CD4-positive, alpha-beta T cell (primary cell): ENCODE measurements at regions not wholly inside any gene's neighbourhood (a gene's known extent, or its start where the extent isn't known, plus 50 kb on each side); places are given as distances from the start of the nearest gene placed in this dataset.

ENCODE experiments used
- ATAC-seq: fragments of 200-7000 bp; cut with Tn5 transposase; one replicate; pipeline ENCODE4 v1.10.0; 2022; ENCODE audit warnings: mild to moderate bottlenecking; ENCODE audit not compliant: poor library complexity
- CTCF ChIA-PET: fragments of 350-600 bp; sonication (Branson Sonifier 250); formaldehyde crosslinking; loops from one replicate; lab custom pipeline; 2021; ENCODE audit warnings: antibody characterized with exemption, inconsistent platforms; lab: Charles Lee
- POLR2A ChIA-PET: fragments of 350-600 bp; sonication (Branson Sonifier 250); formaldehyde crosslinking; loops from one replicate; lab custom pipeline; 2021; ENCODE audit warnings: antibody characterized with exemption, inconsistent platforms; lab: Charles Lee
- DNase-seq, 14 experiments: peaks; one replicate each; pipeline ENCODE4 v3.0.0-alpha.2; 2013 to 2020; ENCODE audit warnings: mixed read lengths in 2 of 14
- H3K27ac ChIP-seq, 2 donors: one replicate each; pipeline versions ENCODE4 v1.5.1 to v1.7.0; 2013; ENCODE audit warnings: low read length in 2 of 2, low read depth in 1 of 2, mild to moderate bottlenecking in 1 of 2
- H3K27me3 ChIP-seq, 2 experiments: 1 replicate in 1 of 2; 2 replicates in 1 of 2; pipeline versions ENCODE4 v1.6.1 to v1.7.0; 2013; ENCODE audit warnings: low read length in 2 of 2, control low read depth in 1 of 2, mild to moderate bottlenecking in 1 of 2, moderate library complexity in 1 of 2; ENCODE audit not compliant: insufficient read depth in 2 of 2, control insufficient read depth in 1 of 2
- H3K36me3 ChIP-seq: one replicate; pipeline ENCODE4 v1.6.1; 2013; ENCODE audit warnings: low read length, control low read depth; ENCODE audit not compliant: insufficient read depth
- H3K4me1 ChIP-seq: one replicate; pipeline ENCODE4 v1.6.1; 2013; ENCODE audit warnings: low read length, control low read depth; ENCODE audit not compliant: insufficient read depth
- H3K4me3 ChIP-seq: one replicate; pipeline ENCODE4 v1.5.1; 2013; ENCODE audit warnings: mild to moderate bottlenecking, low read length, moderate library complexity
- H3K9me3 ChIP-seq, 2 experiments: 1 replicate in 1 of 2; 2 replicates in 1 of 2; pipeline versions ENCODE4 v1.6.1 to v1.7.0; 2013; ENCODE audit warnings: low read length in 2 of 2, mild to moderate bottlenecking in 2 of 2, control low read depth in 1 of 2, moderate library complexity in 1 of 2; ENCODE audit not compliant: control insufficient read depth in 1 of 2, insufficient read depth in 1 of 2
- H3K27ac Mint-ChIP-seq: one replicate; pipeline ENCODE4 v1.8.0; 2020; ENCODE audit warnings: mixed read lengths
- H3K27me3 Mint-ChIP-seq: one replicate; pipeline ENCODE4 v1.8.0; 2021; ENCODE audit warnings: mixed read lengths
- H3K36me3 Mint-ChIP-seq: one replicate; pipeline ENCODE4 v1.8.0; 2021; ENCODE audit warnings: low read depth, mixed read lengths
- H3K4me1 Mint-ChIP-seq: one replicate; pipeline ENCODE4 v1.8.0; 2021; ENCODE audit warnings: low read depth, mixed read lengths
- H3K4me3 Mint-ChIP-seq: one replicate; pipeline ENCODE4 v1.8.0; 2020; ENCODE audit warnings: mild to moderate bottlenecking, mixed read lengths
- H3K9me3 Mint-ChIP-seq: one replicate; pipeline ENCODE4 v1.8.0; 2020; ENCODE audit warnings: mixed read lengths
- intact Hi-C, 2 experiments: fragments of 100-400 bp; cut with DNase I in 1 of 2; cut with micrococcal nuclease in 1 of 2; formaldehyde crosslinking; loops; one replicate each; pipeline versions ENCODE4 v1.15.1 to v1.9.0; 2023 to 2025; cut with DNase I, micrococcal nuclease
- TF ChIP-seq, protein P1 (sequence below): fragments of 200-600 bp; IDR thresholded peaks from one replicate; pipeline ENCODE4 v1.8.0; 2022; ENCODE audit warnings: antibody characterized with exemption, mild to moderate bottlenecking

DNA sequence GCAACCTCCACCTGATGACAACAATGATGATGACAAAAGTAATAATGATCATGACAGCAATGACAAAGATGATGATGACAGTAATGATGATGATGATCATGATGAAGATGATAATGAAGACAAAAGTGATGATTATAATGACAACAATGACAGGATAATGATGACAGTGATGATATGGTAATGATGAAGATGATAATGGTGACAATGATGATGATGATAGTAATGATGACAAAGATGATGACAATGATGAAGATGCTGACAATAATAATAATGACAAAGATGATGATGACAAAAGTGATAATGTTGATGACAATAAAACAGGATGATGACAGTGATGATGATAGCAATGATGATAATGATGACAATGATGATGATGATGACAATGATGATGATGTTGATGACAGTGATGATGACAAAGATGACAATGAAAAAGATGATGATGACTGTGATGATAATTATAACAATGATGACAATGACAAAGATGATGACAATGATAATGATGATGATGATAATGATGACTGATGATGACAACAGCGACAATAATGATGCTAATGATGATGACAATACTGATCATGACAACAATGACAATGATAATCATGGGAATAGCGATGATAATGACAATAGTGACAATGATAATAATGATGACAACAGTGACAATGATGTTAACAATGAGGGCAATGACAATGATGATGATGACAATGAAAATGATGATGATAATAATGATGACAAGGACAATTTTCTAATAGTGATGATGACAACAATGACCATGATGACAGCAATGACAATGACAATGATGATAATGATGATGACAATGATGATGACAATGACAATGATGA lies 1106.5 kb upstream of the AUTS2 start:
- H3K27me3 ChIP-seq = no peaks in the 10 kb centered on the region
- DNase-seq (no peak), ATAC-seq (no peak)
- ChIA-PET POLR2A (no interaction called here), CTCF (no interaction called here)
- TF ChIP-seq, protein P1, sequence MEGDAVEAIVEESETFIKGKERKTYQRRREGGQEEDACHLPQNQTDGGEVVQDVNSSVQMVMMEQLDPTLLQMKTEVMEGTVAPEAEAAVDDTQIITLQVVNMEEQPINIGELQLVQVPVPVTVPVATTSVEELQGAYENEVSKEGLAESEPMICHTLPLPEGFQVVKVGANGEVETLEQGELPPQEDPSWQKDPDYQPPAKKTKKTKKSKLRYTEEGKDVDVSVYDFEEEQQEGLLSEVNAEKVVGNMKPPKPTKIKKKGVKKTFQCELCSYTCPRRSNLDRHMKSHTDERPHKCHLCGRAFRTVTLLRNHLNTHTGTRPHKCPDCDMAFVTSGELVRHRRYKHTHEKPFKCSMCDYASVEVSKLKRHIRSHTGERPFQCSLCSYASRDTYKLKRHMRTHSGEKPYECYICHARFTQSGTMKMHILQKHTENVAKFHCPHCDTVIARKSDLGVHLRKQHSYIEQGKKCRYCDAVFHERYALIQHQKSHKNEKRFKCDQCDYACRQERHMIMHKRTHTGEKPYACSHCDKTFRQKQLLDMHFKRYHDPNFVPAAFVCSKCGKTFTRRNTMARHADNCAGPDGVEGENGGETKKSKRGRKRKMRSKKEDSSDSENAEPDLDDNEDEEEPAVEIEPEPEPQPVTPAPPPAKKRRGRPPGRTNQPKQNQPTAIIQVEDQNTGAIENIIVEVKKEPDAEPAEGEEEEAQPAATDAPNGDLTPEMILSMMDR = no peak
- no peak overlapping the region for H3K4me3 ChIP-seq
- Mint-ChIP-seq H3K36me3 (no peaks in the 10 kb centered on the region), H3K27ac (no peak overlapping the region), H3K27me3 (no peaks in the 10 kb centered on the region), H3K9me3 (no peaks in the 10 kb centered on the region), H3K4me1 (no peaks in the 10 kb centered on the region), H3K4me3 (no peak overlapping the region)
- intact Hi-C loops = no loop called here
- H3K4me1 ChIP-seq = no peaks in the 10 kb centered on the region
- H3K9me3 ChIP-seq = peaks cover 0 to 7% of the 10 kb centered on the region in 2 experiments
- no peak overlapping the region for H3K27ac ChIP-seq
- no peaks in the 10 kb centered on the region for H3K36me3 ChIP-seq

DNA sequence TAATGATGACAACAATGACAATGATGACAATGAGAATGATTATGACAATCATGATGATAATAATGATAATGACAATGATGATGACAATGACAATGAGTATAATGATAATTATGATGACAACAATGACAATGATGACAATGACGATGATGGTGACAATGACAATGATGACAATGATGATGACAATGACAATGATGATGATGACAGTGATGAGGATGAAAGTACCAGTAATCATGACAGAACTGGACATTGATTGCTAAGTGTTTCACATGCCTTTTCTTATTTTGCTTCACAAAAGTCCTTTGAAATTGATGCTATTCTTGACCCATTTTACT lies 1106.0 kb upstream of the AUTS2 start:
- Histone ChIP-seq H3K27me3 (no peaks in the 10 kb centered on the region), H3K27ac (no peak overlapping the region), H3K9me3 (peaks cover 0 to 7% of the 10 kb centered on the region in 2 experiments), H3K4me3 (no peak overlapping the region), H3K36me3 (no peaks in the 10 kb centered on the region), H3K4me1 (no peaks in the 10 kb centered on the region)
- TF ChIP-seq, protein P1 = no peak
- H3K4me3 Mint-ChIP-seq = no peak overlapping the region
- no peaks in the 10 kb centered on the region for H3K27me3 Mint-ChIP-seq
- H3K9me3 Mint-ChIP-seq = peaks cover 3% of the 10 kb centered on the region
- ATAC-seq (no peak), DNase-seq (no peak)
- H3K4me1 Mint-ChIP-seq = no peaks in the 10 kb centered on the region
- ChIA-PET POLR2A (no interaction called here), CTCF (no interaction called here)
- H3K36me3 Mint-ChIP-seq = no peaks in the 10 kb centered on the region
- intact Hi-C loops = no loop called here
- no peak overlapping the region for H3K27ac Mint-ChIP-seq

DNA sequence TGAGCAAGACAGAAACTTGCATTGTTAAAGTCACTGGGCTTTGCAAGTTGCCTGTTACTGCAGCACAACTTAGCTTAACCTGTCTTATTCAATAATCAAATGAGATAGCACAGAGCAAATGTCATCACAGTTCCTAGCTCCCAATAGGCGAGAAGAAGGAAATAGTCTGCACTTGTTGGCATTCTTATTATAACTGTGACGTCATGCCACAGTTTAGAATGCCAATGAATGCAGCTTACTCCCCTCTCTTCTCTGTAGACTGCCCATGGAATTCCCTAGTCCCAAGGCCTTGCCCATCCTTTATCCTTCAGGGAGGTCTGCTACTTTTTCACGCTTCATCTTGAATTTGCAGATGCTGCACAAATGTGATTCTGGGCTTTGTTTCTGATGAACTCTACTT lies 1094.9 kb upstream of the AUTS2 start:
- Mint-ChIP-seq H3K27me3 (no peaks in the 10 kb centered on the region), H3K36me3 (no peaks in the 10 kb centered on the region), H3K27ac (no peak overlapping the region), H3K4me3 (no peak overlapping the region), H3K9me3 (peaks cover 30% of the 10 kb centered on the region), H3K4me1 (no peaks in the 10 kb centered on the region)
- POLR2A ChIA-PET = no interaction called here
- no peaks in the 10 kb centered on the region for H3K27me3 ChIP-seq
- no peak overlapping the region for H3K4me3 ChIP-seq
- H3K9me3 ChIP-seq = peaks cover 9 to 17% of the 10 kb centered on the region in 2 experiments
- TF ChIP-seq, protein P1 = no peak
- CTCF ChIA-PET = no interaction called here
- intact Hi-C loops = no loop called here
- no peaks in the 10 kb centered on the region for H3K4me1 ChIP-seq
- ATAC-seq = no peak
- H3K27ac ChIP-seq = no peak overlapping the region
- DNase-seq = no peak
- no peaks in the 10 kb centered on the region for H3K36me3 ChIP-seq
